Panc1 (cell line): ENCODE measurements at regions not wholly inside any gene's neighbourhood (a gene's known extent, or its start where the extent isn't known, plus 50 kb on each side); places are given as distances from the start of the nearest gene placed in this dataset.

ENCODE experiments used
- ATAC-seq: fragments of 200-7000 bp; cut with Tn5 transposase; 2 replicates; pipeline ENCODE4 v1.9.1; 2020; ENCODE audit warnings: mild to moderate bottlenecking, moderate library complexity
- BruUV-seq: library from RNA; stranded (reverse); fragments of 400-500 nt; replicated peaks from 2 replicates; lab custom pipeline; 2021; lab: Mats Ljungman, UMichigan
- CTCF ChIA-PET: fragments of 300-600 bp; sonication (Branson Sonifier 250); formaldehyde crosslinking; loops from one replicate; lab custom pipeline; 2022; ENCODE audit warnings: antibody characterized with exemption; lab: Charles Lee
- POLR2A ChIA-PET: fragments of 300-600 bp; sonication (Branson Sonifier 250); formaldehyde crosslinking; loops from one replicate; lab custom pipeline; 2022; ENCODE audit warnings: antibody characterized with exemption; lab: Charles Lee
- DNase-seq: peaks from one replicate; pipeline ENCODE4 v3.0.0-alpha.2; 2010; ENCODE audit warnings: low read depth, low spot score
- H3K27ac ChIP-seq: 2 replicates; pipeline ENCODE4 v1.5.1; 2011; ENCODE audit warnings: mild to moderate bottlenecking, low read length, inconsistent platforms
- H3K27me3 ChIP-seq: fragments of 200-500 bp; sonication (Bioruptor generic); 2 replicates; pipeline ENCODE4 v1.6.0; 2014; ENCODE audit warnings: low read length, inconsistent platforms; ENCODE audit not compliant: control insufficient read depth, insufficient read depth
- H3K36me3 ChIP-seq: fragments of 200-500 bp; sonication (Bioruptor generic); 2 replicates; pipeline ENCODE4 v1.5.1; 2014; ENCODE audit warnings: inconsistent platforms, mild to moderate bottlenecking, low read length, moderate library complexity; ENCODE audit not compliant: control insufficient read depth, insufficient read depth
- H3K4me1 ChIP-seq: 2 replicates; pipeline ENCODE4 v1.5.1; 2011; ENCODE audit warnings: inconsistent platforms, mild to moderate bottlenecking, low read length, moderate library complexity; ENCODE audit not compliant: control insufficient read depth, insufficient read depth
- H3K4me3 ChIP-seq, 2 experiments: 2 replicates each; pipeline ENCODE4 v1.5.1; 2011 to 2012; ENCODE audit warnings: low read depth in 2 of 2, low read length in 2 of 2, mild to moderate bottlenecking in 2 of 2, inconsistent platforms in 1 of 2, moderate library complexity in 1 of 2
- H3K9me3 ChIP-seq: fragments of 200-500 bp; sonication (Bioruptor generic); 2 replicates; pipeline ENCODE4 v1.5.1; 2014; ENCODE audit warnings: low read depth, mild to moderate bottlenecking, inconsistent platforms, low read length, moderate library complexity; ENCODE audit not compliant: control insufficient read depth, insufficient read depth
- POLR2AphosphoS5 ChIP-seq: IDR thresholded peaks from 2 replicates; pipeline ENCODE4 v1.6.1; 2012; ENCODE audit warnings: mild to moderate bottlenecking, low read depth, low read length, moderate library complexity
- SIN3A ChIP-seq: IDR thresholded peaks from 2 replicates; pipeline ENCODE4 v1.6.1; 2012; ENCODE audit warnings: low read depth, mild to moderate bottlenecking, low read length, moderate library complexity, borderline replicate concordance; ENCODE audit not compliant: insufficient read depth
- TCF7L2 ChIP-seq: IDR thresholded peaks from 2 replicates; pipeline ENCODE4 v1.6.1; 2011; ENCODE audit warnings: mild to moderate bottlenecking, low read depth, low read length, inconsistent platforms
- in situ Hi-C: cut with HindIII; loops from 2 replicates; pipeline ENCODE4 v1.10.0; 2016; ENCODE audit warnings: low sequenced_read_pairs, low pct_unique_long_range_greater_than_20kb
- intact Hi-C: fragments of 100-400 bp; cut with micrococcal nuclease; formaldehyde crosslinking; loops from one replicate; pipeline ENCODE4 v1.10.0; 2022; ENCODE audit not compliant: unreplicated experiment
- TF ChIP-seq, protein P1 (sequence below), 2 experiments: IDR thresholded peaks; 2 replicates each; pipeline ENCODE4 v1.6.1; 2011 to 2012; ENCODE audit warnings: low read depth in 2 of 2, control low read depth in 1 of 2, low read length in 1 of 2, mild to moderate bottlenecking in 1 of 2, moderate library complexity in 1 of 2; ENCODE audit not compliant: insufficient read depth in 1 of 2
- TF ChIP-seq, protein P2 (sequence below): fragments of 450-650 bp; IDR thresholded peaks from 2 replicates; pipeline ENCODE4 v1.5.1; 2017; ENCODE audit warnings: mild to moderate bottlenecking

DNA sequence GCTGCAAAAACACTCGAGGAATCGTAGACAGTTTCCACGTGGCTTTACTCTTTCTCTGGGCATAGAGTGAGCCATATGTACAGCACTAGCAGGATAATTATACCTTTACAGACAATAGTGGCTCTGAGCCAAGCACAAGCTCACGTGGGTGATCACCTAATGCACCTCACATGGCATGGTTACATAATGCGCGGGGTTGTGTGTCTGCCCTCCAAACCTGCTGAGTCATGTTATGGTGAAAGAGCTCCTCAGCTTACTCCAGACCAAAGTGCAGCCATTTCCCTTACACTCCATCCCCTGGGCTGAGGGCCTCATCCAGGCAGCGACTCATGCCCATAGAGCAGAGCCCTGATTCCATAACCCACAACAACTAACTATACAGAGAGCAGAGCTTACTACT is 1458.4 kb upstream of the CADM2 start:
- Histone ChIP-seq H3K4me3 (no peak overlapping the region), H3K9me3 (no peaks in the 10 kb centered on the region), H3K4me1 (no peaks in the 10 kb centered on the region), H3K36me3 (no peaks in the 10 kb centered on the region), H3K27me3 (no peaks in the 10 kb centered on the region), H3K27ac (no peak overlapping the region)
- intact Hi-C loops (no loop called here), in situ Hi-C loops (no loop called here)
- DNase-seq (no peak), ATAC-seq (no peak)
- ChIA-PET CTCF (no interaction called here), POLR2A (no interaction called here)
- TF ChIP-seq, protein P1, sequence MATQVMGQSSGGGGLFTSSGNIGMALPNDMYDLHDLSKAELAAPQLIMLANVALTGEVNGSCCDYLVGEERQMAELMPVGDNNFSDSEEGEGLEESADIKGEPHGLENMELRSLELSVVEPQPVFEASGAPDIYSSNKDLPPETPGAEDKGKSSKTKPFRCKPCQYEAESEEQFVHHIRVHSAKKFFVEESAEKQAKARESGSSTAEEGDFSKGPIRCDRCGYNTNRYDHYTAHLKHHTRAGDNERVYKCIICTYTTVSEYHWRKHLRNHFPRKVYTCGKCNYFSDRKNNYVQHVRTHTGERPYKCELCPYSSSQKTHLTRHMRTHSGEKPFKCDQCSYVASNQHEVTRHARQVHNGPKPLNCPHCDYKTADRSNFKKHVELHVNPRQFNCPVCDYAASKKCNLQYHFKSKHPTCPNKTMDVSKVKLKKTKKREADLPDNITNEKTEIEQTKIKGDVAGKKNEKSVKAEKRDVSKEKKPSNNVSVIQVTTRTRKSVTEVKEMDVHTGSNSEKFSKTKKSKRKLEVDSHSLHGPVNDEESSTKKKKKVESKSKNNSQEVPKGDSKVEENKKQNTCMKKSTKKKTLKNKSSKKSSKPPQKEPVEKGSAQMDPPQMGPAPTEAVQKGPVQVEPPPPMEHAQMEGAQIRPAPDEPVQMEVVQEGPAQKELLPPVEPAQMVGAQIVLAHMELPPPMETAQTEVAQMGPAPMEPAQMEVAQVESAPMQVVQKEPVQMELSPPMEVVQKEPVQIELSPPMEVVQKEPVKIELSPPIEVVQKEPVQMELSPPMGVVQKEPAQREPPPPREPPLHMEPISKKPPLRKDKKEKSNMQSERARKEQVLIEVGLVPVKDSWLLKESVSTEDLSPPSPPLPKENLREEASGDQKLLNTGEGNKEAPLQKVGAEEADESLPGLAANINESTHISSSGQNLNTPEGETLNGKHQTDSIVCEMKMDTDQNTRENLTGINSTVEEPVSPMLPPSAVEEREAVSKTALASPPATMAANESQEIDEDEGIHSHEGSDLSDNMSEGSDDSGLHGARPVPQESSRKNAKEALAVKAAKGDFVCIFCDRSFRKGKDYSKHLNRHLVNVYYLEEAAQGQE (IDR thresholded peaks at IDR 0.05; ENCODE audit: insufficient read depth in 1 of 2, low read depth in 2 of 2, low read length in 1 of 2) = no peak
- no peak for TF ChIP-seq TCF7L2
- TF ChIP-seq SIN3A = no peak
- TF ChIP-seq POLR2AphosphoS5 = no peak
- TF ChIP-seq, protein P2, sequence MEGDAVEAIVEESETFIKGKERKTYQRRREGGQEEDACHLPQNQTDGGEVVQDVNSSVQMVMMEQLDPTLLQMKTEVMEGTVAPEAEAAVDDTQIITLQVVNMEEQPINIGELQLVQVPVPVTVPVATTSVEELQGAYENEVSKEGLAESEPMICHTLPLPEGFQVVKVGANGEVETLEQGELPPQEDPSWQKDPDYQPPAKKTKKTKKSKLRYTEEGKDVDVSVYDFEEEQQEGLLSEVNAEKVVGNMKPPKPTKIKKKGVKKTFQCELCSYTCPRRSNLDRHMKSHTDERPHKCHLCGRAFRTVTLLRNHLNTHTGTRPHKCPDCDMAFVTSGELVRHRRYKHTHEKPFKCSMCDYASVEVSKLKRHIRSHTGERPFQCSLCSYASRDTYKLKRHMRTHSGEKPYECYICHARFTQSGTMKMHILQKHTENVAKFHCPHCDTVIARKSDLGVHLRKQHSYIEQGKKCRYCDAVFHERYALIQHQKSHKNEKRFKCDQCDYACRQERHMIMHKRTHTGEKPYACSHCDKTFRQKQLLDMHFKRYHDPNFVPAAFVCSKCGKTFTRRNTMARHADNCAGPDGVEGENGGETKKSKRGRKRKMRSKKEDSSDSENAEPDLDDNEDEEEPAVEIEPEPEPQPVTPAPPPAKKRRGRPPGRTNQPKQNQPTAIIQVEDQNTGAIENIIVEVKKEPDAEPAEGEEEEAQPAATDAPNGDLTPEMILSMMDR = no peak
- no TSS peak for BruUV-seq

DNA sequence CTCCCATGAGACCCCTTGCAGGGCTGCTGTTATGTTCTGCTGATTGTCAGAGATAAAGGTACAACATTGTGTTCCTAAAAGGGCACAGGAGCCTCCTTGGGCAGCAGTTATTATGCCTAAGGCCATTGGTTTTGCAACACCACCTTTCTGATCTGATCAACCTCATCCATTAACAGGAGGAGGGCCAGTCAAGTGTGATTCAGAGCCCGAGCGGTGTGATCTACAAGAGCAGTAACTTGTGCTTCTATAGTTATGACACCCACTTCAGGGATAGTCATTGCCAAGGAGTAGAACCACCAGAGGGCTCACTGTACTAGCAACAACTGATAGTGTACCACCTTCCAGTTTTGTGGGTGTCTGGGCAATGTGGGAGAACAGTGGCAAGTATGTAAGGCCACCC is 1457.9 kb upstream of the CADM2 start:
- POLR2A ChIA-PET = no interaction called here
- H3K27ac ChIP-seq = no peak overlapping the region
- no peak for ATAC-seq

More for the DNA sequence above, 1457.9 kb upstream of the CADM2 start:
- in situ Hi-C loops (no loop called here), intact Hi-C loops (no loop called here)
- no peak overlapping the region for H3K4me3 ChIP-seq
- no TSS peak for BruUV-seq
- DNase-seq = no peak
- H3K36me3 ChIP-seq = no peaks in the 10 kb centered on the region
- no peaks in the 10 kb centered on the region for H3K4me1 ChIP-seq
- CTCF ChIA-PET = no interaction called here
- H3K27me3 ChIP-seq = no peaks in the 10 kb centered on the region
- H3K9me3 ChIP-seq = no peaks in the 10 kb centered on the region
- no peak for TF ChIP-seq SIN3A
- TF ChIP-seq, protein P1 (IDR thresholded peaks at IDR 0.05; ENCODE audit: insufficient read depth in 1 of 2, low read depth in 2 of 2, low read length in 1 of 2) = no peak
- TF ChIP-seq, protein P2 = no peak
- TF ChIP-seq TCF7L2 = no peak
- no peak for TF ChIP-seq POLR2AphosphoS5
